Renal pelvis (tissue), 1 donor: ENCODE measurements at regions not wholly inside any gene's neighbourhood (a gene's known extent, or its start where the extent isn't known, plus 50 kb on each side); places are given as distances from the start of the nearest gene placed in this dataset.

Experiments
- DNase-seq: peaks from one replicate; pipeline ENCODE4 v3.0.0-alpha.2; 2013

GRCh38 chr9:38286357-38286756 lies 106.1 kb upstream of the ALDH1B1 start:
- DNase-seq = no peak

GRCh38 chr9:38285236-38285635 lies 107.3 kb upstream of the ALDH1B1 start:
- no peak for DNase-seq

GRCh38 chr9:38284588-38285051 lies 107.9 kb upstream of the ALDH1B1 start:
- DNase-seq = no peak

- no peak for DNase-seq
Observed at GRCh38 chr9:38284039-38284575, 108.4 kb upstream of the ALDH1B1 start.

DNA sequence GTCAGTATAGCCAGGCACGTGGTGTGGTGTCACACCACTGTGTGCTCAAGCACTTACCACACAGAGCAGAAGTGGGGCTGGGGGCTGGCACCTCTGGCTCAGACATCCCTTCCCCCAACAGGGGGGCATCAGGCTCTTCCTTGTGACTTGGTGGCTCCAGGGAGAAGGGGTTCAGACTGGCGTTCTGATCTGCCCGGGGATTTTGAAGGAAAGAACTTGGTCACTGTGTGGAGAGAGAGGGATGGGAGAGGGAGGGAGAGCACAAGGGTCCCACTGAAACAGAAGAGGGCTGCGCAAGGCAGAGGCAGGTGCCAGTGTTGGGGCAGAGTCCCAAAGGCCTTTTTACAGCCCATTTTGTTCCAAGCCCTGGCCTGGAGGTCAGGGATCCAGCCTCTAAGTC lies 109.7 kb upstream of the ALDH1B1 start:
- DNase-seq = no peak

DNA sequence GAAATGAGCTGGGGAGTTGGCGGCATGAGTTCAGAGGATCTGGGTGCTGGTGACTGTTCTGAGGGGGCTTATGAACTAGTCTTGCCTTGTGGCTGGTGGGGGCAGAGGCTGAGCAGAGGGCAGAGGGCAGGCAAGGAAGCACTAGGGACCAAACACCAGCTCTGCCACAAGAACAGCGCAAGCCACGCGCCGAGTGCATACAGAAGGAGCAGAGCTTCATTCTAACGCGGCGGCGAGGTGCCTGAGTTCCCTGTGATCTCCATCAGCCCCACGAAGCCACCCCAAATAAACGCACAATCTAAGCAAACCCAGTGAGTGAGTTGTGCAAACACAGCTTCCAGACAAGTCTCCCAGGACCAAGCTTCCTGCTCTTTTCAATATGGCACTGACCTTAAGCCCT lies 110.6 kb upstream of the ALDH1B1 start:
- DNase-seq = no peak

GRCh38 chr9:38281196-38281595 lies 111.3 kb upstream of the ALDH1B1 start:
- DNase-seq = no peak

DNA sequence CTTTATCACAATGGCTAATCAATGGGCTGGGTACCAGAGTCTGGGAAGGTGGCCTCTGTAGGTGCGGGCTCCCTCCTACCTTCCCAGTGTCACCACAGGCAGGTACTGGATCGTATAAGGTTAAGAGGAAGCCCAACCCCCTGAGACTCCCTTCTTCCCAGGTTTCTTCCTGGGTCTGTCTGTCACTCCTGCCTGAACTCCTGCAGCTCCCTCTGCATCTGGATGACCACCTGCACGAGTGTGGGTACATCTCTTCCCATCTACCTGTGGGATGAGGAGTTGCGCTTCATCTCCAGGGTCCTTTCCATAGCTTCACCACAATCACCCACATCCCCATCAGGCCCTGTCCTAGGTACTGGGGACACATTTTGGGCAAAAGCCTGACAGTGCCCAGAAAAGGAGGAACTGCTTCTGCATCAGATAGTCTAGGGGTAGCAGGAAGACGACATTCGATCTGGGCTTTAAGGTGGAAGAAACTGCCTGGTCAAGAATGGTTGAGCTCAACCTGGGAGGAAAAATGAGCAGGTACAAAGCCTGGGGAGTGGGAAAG lies 112.2 kb upstream of the ALDH1B1 start:
- DNase-seq = no peak

DNA sequence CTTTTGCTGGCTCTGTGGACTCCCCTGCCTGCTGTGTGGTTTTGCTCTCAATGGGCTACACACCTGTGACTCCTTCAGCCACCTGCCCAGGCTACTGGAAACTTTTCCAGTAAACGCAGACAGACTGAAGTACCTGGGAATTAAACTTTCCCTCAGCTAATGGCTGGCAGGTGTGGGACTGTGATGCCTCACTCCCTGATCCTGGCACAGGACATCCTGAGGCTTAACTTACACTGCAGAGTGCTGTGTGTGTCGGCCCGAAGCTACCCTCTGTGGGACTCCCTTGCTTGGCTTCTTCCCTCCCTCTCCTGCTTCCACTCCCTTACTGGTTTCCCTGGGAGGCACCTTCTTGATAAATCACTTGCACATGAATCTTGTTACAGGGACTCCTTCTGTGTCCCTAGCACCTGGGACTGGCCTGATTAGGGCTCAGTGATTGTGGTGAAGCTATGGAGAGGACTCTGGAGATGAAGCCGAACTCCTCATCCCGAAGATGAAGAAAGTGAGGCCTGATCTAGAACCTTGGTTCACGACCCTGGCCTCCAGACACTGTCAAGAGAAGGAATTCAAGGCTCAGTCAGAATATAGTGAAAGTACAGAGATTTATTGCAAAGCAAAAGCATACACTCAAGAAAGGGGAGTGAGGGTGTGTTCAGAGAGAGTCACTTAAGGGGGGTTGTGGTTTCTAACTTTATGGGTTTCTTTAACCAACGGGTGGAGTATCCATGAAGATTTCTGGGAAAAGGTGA lies 113.4 kb upstream of the ALDH1B1 start:
- DNase-seq = no peak

DNA sequence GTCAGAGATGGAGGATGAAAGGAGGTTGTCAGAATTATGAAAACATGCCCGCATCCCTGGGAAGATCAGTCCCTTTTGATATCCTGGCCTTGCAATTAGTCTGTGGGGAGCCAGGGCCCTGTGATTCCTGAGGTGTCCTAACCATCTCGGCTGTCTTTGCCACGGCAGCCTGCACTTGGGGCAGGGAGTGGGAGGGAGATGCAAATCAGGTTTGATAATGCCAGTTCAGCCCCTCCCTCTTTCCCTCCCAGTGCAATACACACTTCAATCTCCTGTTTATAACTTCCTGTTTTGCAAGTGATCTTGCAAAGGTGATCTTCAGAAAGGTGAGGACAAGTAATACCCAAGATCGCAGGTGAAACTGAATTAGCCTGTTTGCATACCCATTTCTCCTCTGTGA lies 114.0 kb upstream of the ALDH1B1 start:
- DNase-seq = no peak

GRCh38 chr9:38277601-38278200 lies 114.8 kb upstream of the ALDH1B1 start:
- no peak for DNase-seq

DNA sequence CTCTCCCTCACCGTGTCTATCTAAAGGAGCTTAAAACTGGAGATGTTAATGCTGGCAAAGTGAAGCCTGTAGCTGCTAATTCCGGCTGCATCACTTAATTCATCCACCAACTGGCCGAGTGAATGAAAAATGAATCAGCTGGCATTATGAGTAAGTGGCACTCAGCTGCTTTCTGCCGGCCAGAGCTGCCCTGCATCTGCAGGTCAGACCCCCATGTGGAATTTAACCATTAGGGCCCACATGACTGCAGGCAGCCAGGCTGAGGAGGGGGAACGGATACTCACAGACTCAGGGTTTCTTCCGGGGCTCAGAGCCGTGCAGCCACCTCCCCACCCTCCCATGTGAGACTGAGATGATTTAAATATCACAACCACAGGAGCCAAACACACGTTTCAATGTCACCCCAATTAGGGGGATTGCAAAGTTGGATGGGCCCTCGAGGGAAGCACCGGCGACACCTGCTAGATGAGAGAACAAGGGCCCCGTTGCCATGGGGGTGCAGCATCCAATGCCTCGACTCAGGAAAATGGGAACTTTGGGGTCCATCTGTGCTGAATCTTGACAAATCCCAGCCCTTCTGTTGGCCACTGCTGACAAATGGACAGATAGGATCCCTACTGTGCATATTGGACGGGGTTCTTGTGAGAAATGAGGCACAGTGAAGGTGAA lies 115.6 kb upstream of the ALDH1B1 start:
- no peak for DNase-seq

DNA sequence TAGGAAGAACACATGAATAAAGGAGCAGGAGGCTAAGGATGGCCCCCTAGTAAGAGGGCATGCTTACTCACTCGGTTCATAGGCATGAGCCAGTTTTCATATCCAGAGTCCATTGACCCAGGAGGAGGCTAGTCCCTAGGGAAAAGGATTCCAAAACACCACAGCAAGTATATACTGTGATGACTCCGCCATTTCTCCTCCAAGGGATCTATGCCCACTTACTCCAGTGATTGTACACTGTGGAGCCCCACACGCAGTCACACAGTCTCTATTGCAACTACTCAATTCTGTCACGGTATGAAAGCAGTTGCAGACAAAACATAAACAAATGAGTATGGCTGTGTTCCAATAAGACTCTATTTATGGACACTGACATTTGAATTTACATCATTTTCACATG lies 117.7 kb upstream of the ALDH1B1 start:
- no peak for DNase-seq

- DNase-seq = no peak
Observed at GRCh38 chr9:38272710-38273109, 119.8 kb upstream of the ALDH1B1 start.

- DNase-seq = no peak
Observed at GRCh38 chr9:38271666-38272241, 120.7 kb upstream of the ALDH1B1 start.

DNA sequence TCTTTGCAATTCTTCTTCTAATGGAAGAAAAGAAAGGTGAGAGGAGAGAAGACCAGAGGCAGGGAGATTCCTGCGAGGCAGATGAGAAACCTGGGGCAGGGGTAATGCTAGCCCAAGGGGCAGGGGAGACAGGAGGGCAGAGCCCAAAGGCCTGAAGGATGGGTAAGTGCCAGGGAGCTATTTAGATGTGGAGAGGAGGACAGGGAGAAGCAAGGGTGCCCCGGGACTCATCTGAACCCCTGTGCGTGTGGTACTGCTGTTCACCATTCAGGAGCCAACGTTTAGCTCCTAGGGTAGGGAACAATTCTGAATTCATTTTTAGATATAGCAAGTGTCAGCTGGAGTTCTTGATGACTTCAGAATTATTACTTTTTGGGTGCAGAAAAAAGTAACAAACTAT lies 122.7 kb upstream of the ALDH1B1 start:
- no peak for DNase-seq

- no peak for DNase-seq
Observed at GRCh38 chr9:38263532-38263931, 129.0 kb upstream of the ALDH1B1 start.

- no peak for DNase-seq
Observed at GRCh38 chr9:38259519-38260218, 132.8 kb upstream of the ALDH1B1 start.

- no peak for DNase-seq
Observed at GRCh38 chr9:38259056-38259455, 133.4 kb upstream of the ALDH1B1 start.

- DNase-seq = no peak
Observed at GRCh38 chr9:38257626-38258215, 134.8 kb upstream of the ALDH1B1 start.

DNA sequence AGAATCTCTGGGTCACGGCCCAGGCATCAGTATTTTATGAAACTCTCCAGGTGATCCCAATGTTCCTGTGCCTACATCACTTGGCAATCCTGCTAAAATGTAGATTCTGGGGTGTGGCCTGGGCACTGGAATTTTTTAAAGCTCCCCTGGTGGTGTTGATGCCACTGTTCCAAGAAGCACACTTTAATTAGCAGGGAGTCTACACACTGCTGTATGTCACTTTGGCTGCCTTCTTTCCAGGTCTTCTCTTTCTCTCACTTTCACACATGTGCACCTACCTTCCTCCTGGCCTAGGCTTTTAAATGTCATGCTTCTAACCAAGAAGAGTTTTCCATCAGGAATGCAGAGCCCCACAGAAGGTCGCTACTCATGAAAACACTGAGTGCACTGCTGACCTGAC lies 136.0 kb upstream of the ALDH1B1 start:
- DNase-seq = no peak
